ENCODE measurements at regions not wholly inside any gene's neighbourhood (a gene's known extent, or its start where the extent isn't known, plus 50 kb on each side); places are given as distances from the start of the nearest gene placed in this dataset.

DNA sequence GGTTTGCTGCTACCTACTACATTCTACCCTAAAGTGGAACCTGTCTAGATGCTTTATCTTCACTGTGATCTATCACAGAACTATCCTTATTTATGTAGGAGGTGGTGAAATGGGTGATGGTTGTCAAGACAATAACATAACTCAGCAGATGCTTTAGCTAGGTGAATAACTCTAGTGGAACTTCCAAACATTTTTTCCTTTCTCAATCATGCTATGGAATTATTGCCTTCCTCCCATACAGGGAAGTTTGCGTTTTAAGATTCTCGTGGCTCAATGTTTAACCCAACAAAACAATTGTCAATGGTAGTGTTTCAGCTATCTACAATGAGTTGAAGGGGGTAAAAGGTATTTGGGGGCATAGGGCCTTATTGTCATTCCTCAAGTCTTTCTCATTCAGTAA, 82.6 kb upstream of the GLI2 start:
- no peak for DNase-seq
- TF ChIP-seq, protein P1, sequence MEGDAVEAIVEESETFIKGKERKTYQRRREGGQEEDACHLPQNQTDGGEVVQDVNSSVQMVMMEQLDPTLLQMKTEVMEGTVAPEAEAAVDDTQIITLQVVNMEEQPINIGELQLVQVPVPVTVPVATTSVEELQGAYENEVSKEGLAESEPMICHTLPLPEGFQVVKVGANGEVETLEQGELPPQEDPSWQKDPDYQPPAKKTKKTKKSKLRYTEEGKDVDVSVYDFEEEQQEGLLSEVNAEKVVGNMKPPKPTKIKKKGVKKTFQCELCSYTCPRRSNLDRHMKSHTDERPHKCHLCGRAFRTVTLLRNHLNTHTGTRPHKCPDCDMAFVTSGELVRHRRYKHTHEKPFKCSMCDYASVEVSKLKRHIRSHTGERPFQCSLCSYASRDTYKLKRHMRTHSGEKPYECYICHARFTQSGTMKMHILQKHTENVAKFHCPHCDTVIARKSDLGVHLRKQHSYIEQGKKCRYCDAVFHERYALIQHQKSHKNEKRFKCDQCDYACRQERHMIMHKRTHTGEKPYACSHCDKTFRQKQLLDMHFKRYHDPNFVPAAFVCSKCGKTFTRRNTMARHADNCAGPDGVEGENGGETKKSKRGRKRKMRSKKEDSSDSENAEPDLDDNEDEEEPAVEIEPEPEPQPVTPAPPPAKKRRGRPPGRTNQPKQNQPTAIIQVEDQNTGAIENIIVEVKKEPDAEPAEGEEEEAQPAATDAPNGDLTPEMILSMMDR (IDR thresholded peaks at IDR 0.05; ENCODE audit: low read depth, low read length): no peak
- no peaks in the 10 kb centered on the region for H3K4me1 ChIP-seq
- no peak overlapping the region for H3K4me3 ChIP-seq (ENCODE audit: low read depth, low read length)
- H3K27me3 ChIP-seq: no peaks in the 10 kb centered on the region
- H3K36me3 ChIP-seq: no peaks in the 10 kb centered on the region
- H3K9me3 ChIP-seq: no peaks in the 10 kb centered on the region

DNA sequence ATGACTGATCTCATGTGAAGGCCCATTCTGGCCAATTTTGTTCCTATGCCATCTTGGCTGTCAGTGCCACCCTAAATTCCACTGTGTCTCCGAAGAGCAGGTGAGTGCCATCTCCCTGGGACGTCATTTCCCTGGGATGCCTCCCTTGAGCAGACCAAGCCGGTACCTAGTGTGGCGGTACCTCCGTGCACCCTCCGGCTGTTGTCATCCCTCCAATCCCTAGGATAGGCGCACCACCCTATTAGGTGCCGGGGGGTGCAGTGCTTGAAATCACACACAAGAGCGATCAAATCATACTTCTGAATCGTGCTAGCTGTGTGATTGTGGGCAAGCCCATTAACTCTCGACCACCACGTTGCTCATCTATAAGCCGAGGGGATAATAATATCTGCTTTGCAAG, 81.8 kb upstream of the GLI2 start:
- H3K4me3 ChIP-seq (ENCODE audit: low read depth, low read length): no peak overlapping the region

DNA sequence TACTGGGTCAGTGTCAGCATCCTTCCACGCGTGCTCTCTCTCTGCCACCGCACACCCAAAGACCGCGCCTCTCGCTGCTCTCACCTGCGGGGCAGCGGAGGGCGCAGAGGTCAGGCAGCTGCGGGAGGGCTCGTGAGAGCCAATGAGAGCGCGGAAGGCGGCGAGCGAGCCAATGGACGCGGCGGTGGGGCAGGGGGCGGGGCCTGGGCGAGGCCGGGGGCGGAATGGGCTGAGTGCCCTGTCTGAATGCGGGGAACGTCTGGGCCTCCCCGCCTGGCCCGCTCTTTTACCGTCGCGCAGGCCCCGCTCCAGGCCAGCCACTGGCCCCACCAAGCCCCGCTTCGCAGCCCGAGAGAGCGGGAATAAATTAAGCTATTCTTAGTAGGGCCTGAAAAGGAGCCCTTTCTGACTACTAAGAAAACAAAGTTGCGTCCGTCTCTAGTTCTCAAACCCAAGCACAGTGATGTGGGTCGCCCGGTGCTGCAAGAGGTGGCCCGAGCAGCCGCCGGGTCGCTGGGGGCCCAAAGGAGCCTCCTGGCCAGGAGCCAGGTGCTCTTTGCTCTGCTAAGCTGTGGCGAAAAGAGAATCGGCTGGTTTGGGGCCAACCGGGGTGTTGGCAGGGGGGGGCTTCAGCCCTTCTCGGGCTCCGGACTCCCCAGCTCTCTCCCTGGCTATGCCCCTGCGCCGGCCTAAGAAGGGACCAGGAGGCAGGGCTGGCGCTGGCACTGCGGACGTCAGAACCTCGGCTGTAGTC, 81.1 kb upstream of the GLI2 start:
- TF ChIP-seq, protein P1 (IDR thresholded peaks at IDR 0.05; ENCODE audit: low read depth, low read length): no peak
- no peak for DNase-seq
- H3K4me1 ChIP-seq: no peaks in the 10 kb centered on the region
- no peaks in the 10 kb centered on the region for H3K27me3 ChIP-seq
- H3K9me3 ChIP-seq: no peaks in the 10 kb centered on the region
- H3K36me3 ChIP-seq: no peaks in the 10 kb centered on the region
- H3K4me3 ChIP-seq (ENCODE audit: low read depth, low read length): no peak overlapping the region

More for the DNA sequence above, 81.8 kb upstream of the GLI2 start:
- TF ChIP-seq, protein P1 (IDR thresholded peaks at IDR 0.05; ENCODE audit: low read depth, low read length): no peak
- H3K36me3 ChIP-seq: no peaks in the 10 kb centered on the region
- DNase-seq: no peak
- H3K9me3 ChIP-seq: no peaks in the 10 kb centered on the region
- H3K27me3 ChIP-seq: no peaks in the 10 kb centered on the region
- H3K4me1 ChIP-seq: no peaks in the 10 kb centered on the region

DNA sequence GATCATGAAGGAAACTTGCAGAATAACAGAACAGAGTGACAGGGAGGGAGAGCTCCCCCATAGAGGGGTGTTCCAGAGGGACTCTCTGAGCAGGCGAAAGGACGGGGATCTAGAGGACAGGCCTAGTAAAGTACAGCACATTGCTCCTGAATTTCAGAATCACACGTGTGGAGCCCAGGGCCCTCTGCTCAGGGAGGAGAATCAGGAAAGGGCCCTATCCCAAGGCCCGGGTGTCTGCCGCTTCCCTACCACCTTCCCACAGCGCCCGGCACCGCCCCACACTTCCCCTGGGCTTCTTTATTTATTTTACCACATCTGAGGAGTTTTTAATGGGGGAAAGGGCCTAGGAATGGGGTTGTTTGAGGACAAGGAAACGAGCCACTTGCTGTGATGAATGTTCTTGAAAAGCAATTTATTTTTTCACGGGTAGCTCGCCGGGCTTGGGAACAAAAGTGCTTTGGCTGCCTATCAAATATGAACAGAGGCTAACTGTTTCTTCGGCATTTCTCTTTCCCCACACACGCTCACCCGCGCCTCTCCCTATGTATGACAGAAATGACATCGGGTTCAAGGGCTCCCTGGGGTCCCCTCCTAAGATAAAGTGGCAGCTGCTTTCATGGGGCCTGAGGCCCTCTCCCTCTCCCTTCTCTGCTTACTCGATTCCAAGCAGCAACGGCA, 79.3 kb upstream of the GLI2 start:
- Histone ChIP-seq H3K9me3 (no peaks in the 10 kb centered on the region), H3K4me3 (ENCODE audit: low read depth, low read length) (no peak overlapping the region), H3K36me3 (no peaks in the 10 kb centered on the region), H3K27me3 (no peaks in the 10 kb centered on the region), H3K4me1 (no peaks in the 10 kb centered on the region)
- TF ChIP-seq, protein P1 (IDR thresholded peaks at IDR 0.05; ENCODE audit: low read depth, low read length): no peak
- no peak for DNase-seq

DNA sequence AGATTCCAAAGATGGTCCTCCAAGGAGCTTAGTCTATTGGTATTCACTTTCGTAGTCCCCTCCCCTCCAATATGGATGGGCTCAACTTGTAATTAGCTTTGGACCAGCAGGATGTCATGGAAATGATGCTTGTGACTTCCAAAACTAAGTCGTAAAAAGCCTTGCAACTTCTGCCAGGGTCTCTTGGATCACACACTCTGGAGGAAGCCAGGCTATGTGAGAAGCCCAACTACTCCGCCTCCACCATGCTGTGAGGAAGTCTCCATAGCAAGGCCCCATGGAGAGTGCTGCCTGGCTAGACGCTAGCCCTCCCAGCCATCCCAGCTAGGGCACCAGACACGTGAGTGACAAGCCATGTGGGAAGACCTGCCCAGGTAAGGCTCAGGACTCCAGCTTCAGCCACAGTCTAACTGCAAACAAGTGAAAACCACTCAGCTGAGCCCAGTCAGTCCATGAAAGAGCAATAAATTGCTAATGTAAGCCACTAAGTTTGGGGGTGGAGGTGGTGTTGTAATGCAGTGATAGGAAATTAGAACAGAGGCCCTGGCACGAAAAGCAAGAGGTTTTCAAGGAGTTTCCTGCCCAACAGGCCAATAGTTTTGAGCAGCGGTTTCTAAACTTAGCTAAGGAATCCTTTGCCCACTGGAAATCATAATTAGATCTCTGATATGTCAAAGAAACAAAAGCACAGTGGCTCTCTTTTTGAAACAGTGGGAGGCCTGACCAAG, 77.5 kb upstream of the GLI2 start:
- H3K4me1 ChIP-seq: no peaks in the 10 kb centered on the region
- no peaks in the 10 kb centered on the region for H3K27me3 ChIP-seq
- H3K9me3 ChIP-seq: no peaks in the 10 kb centered on the region
- TF ChIP-seq, protein P1 (IDR thresholded peaks at IDR 0.05; ENCODE audit: low read depth, low read length): no peak
- no peak for DNase-seq
- no peak overlapping the region for H3K4me3 ChIP-seq (ENCODE audit: low read depth, low read length)
- H3K36me3 ChIP-seq: no peaks in the 10 kb centered on the region
